ENCODE measurements at regions not wholly inside any gene's neighbourhood (a gene's known extent, or its start where the extent isn't known, plus 50 kb on each side); places are given as distances from the start of the nearest gene placed in this dataset.

DNA sequence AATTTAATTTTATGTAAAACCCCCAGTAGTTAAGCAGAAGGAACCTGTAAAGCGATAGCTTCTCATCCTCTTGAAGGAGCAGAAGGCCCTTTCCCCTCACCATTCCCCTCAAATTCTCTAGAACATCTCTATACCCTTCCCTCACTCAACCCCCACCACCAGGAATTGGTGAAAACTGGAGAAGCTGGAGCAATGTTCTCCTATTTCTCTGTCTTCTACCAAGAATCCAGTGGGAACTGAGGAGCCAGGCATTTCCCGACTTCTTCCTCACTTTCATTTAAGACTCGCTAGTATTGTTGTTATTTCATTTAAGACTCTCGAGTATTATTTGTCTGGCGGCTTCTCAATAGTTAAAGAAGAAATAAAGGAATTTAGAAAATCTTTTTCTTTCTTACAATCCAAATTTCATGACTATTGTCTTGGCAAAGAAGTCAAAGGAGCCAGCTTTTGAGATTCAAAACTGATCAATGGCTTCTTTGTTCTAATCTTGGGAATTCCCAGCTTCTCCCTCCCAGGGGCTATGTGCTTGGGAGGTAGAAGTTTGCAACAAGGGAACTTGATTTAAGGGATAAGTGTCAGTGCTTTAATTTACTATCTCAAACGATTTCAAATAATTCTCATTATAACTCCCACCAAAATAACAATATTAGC lies 253.3 kb upstream of the ADGRL2 start:
- H3K4me3 ChIP-seq, result no peak overlapping the region
- H3K27ac ChIP-seq, result no peak overlapping the region
- DNase-seq, result no peak
- H3K4me1 ChIP-seq, result no peaks in the 10 kb centered on the region
- no peaks in the 10 kb centered on the region for H3K27me3 ChIP-seq
- H3K9me3 ChIP-seq, result no peaks in the 10 kb centered on the region
- TF ChIP-seq, protein P1, sequence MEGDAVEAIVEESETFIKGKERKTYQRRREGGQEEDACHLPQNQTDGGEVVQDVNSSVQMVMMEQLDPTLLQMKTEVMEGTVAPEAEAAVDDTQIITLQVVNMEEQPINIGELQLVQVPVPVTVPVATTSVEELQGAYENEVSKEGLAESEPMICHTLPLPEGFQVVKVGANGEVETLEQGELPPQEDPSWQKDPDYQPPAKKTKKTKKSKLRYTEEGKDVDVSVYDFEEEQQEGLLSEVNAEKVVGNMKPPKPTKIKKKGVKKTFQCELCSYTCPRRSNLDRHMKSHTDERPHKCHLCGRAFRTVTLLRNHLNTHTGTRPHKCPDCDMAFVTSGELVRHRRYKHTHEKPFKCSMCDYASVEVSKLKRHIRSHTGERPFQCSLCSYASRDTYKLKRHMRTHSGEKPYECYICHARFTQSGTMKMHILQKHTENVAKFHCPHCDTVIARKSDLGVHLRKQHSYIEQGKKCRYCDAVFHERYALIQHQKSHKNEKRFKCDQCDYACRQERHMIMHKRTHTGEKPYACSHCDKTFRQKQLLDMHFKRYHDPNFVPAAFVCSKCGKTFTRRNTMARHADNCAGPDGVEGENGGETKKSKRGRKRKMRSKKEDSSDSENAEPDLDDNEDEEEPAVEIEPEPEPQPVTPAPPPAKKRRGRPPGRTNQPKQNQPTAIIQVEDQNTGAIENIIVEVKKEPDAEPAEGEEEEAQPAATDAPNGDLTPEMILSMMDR (IDR thresholded peaks at IDR 0.05), result no peak
- no peak for TF ChIP-seq POLR2A (IDR thresholded peaks at IDR 0.05)
- intact Hi-C loops (cut with DNase I; ENCODE audit: low total_unique reads), result no loop called here
- 78 to 84% methylated on average over 6 of the region's 6 CpGs for WGBS, 2 donors
- H3K36me3 ChIP-seq (ENCODE audit: low read depth, missing control alignments), result no peaks in the 10 kb centered on the region

DNA sequence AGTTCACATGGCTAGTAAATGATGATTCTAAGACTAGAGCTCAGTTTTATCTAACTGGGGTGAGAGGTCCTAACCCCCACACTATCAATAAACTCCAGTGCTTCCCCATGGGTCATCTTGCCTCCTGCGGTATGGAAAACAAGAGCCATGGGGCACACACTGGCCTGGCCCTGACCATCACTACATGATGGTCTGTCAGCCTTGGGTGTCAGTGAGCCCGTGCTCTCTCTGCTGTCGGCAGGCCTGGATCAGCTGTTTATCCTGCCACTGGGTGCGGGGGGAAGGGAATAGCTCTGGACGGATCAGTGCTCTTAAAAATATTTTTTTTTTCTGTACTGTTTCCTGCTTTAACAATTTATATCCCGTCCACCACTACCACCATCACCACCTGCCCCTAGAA lies 255.0 kb upstream of the ADGRL2 start:
- H3K27ac ChIP-seq, result no peak overlapping the region
- TF ChIP-seq, protein P1 (IDR thresholded peaks at IDR 0.05), result no peak
- TF ChIP-seq POLR2A (IDR thresholded peaks at IDR 0.05), result no peak
- no peaks in the 10 kb centered on the region for H3K9me3 ChIP-seq
- H3K27me3 ChIP-seq, result no peaks in the 10 kb centered on the region
- DNase-seq, result no peak
- WGBS, 2 donors, result 88 to 89% methylated on average over 6 of the region's 6 CpGs
- no peaks in the 10 kb centered on the region for H3K36me3 ChIP-seq (ENCODE audit: low read depth, missing control alignments)
- intact Hi-C loops (cut with DNase I; ENCODE audit: low total_unique reads), result no loop called here
- H3K4me3 ChIP-seq, result no peak overlapping the region
- H3K4me1 ChIP-seq, result no peaks in the 10 kb centered on the region

DNA sequence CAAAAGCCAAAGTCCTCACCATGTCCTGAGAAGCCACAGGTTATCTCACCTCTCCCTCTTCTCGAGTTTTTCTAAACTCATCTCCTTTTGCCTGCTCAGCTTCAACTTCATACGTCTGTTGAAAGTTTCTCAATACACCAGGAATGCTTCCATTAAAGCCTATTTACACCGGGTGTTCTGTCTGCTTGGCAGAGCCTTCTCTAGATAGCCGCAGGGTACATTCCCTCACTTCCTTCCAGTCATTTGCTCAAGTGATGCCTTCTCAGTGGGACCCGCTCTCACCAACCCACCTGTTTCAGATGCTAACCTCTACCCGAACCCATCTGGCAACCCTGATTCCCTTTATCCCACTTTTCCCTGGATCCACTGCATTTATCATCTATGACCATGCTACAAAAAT lies 257.0 kb upstream of the ADGRL2 start:
- H3K36me3 ChIP-seq (ENCODE audit: low read depth, missing control alignments), result no peaks in the 10 kb centered on the region
- H3K4me1 ChIP-seq, result no peaks in the 10 kb centered on the region
- no peak for DNase-seq
- TF ChIP-seq, protein P1 (IDR thresholded peaks at IDR 0.05), result no peak
- no peak for TF ChIP-seq POLR2A (IDR thresholded peaks at IDR 0.05)
- H3K4me3 ChIP-seq, result no peak overlapping the region
- 92 to 95% methylated on average over 6 of the region's 6 CpGs for whole genome bisulfite sequencing, 2 donors
- no peak overlapping the region for H3K27ac ChIP-seq
- no peaks in the 10 kb centered on the region for H3K9me3 ChIP-seq
- intact Hi-C loops (cut with DNase I; ENCODE audit: low total_unique reads), result no loop called here
- no peaks in the 10 kb centered on the region for H3K27me3 ChIP-seq

DNA sequence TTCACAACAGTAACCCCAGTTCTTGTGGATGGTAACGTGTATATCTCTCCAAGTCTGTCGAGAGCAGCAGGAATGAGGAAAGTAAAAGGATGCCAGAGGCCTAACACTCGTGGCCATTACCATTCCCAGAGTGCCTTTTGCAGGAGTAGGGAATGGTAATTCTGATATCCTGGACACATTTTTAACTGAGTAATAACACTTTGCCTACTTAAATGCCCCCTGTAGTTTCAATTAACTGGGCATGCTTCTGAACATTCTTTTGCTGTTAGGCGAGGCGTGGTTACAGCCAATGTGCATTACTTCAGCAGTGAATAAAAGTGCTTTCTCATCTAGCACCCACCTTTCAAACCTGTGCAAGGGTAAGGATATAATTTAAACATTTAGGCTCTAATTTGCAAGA lies 258.5 kb upstream of the ADGRL2 start:
- TF ChIP-seq, protein P1 (IDR thresholded peaks at IDR 0.05), result no peak
- TF ChIP-seq POLR2A (IDR thresholded peaks at IDR 0.05), result no peak
- intact Hi-C loops (cut with DNase I; ENCODE audit: low total_unique reads), result no loop called here
- H3K36me3 ChIP-seq (ENCODE audit: low read depth, missing control alignments), result no peaks in the 10 kb centered on the region
- no peak for DNase-seq
- H3K27ac ChIP-seq, result no peak overlapping the region
- H3K9me3 ChIP-seq, result no peaks in the 10 kb centered on the region
- 86 to 96% methylated on average over 5 of the region's 5 CpGs for WGBS, 2 donors
- H3K4me1 ChIP-seq, result no peaks in the 10 kb centered on the region
- H3K4me3 ChIP-seq, result no peak overlapping the region
- H3K27me3 ChIP-seq, result no peaks in the 10 kb centered on the region

DNA sequence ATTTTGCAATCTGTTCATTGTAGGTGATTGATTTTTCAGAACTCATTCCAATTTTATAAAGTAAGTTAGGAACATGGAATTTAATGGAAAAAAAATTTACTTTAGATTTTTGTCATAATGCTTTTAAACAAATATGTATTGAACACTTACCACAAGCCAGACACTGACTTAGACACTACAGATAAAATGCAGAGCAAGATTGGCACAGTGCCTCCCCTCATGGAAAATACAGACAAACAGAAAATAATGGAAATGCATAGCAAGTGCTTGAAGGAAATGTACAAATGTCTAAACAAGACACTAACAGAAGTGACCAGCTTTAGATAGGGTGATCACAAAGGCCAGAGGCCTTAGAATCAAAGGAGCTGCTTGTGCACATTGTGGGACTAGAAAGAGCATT lies 260.5 kb upstream of the ADGRL2 start:
- Histone ChIP-seq H3K36me3 (ENCODE audit: low read depth, missing control alignments) (no peaks in the 10 kb centered on the region), H3K27me3 (no peaks in the 10 kb centered on the region), H3K27ac (no peak overlapping the region), H3K4me3 (no peak overlapping the region), H3K4me1 (no peaks in the 10 kb centered on the region), H3K9me3 (no peaks in the 10 kb centered on the region)
- no peak for DNase-seq
- TF ChIP-seq POLR2A (IDR thresholded peaks at IDR 0.05), result no peak
- TF ChIP-seq, protein P1 (IDR thresholded peaks at IDR 0.05), result no peak
- intact Hi-C loops (cut with DNase I; ENCODE audit: low total_unique reads), result no loop called here
